Neural cell (in vitro differentiated cells): ENCODE measurements at regions not wholly inside any gene's neighbourhood (a gene's known extent, or its start where the extent isn't known, plus 50 kb on each side); places are given as distances from the start of the nearest gene placed in this dataset.

Source experiments
- H2AFZ ChIP-seq: fragments of 200-600, 300-800 bp; sonication (generic), shearing (Covaris generic); 2 replicates; pipeline ENCODE4 v1.6.0; 2014; ENCODE audit warnings: low read depth, mild to moderate bottlenecking, antibody characterized with exemption, low read length, moderate library complexity
- H3F3A ChIP-seq: fragments of 200-600 bp; shearing (Covaris generic); 2 replicates; pipeline ENCODE4 v1.6.1; 2016; ENCODE audit warnings: mild to moderate bottlenecking, moderate library complexity, mixed read lengths, antibody characterized with exemption, low read length; ENCODE audit not compliant: insufficient read depth, poor library complexity, severe bottlenecking
- H3K27ac ChIP-seq: fragments of 200-600, 300-800 bp; sonication (generic), shearing (Covaris generic); 2 replicates; pipeline ENCODE4 v1.5.1; 2014; ENCODE audit warnings: mild to moderate bottlenecking, low read length, moderate library complexity
- H3K27me3 ChIP-seq: fragments of 300-800, 200-600 bp; sonication (generic), shearing (Covaris generic); 2 replicates; pipeline ENCODE4 v1.6.0; 2014; ENCODE audit warnings: mild to moderate bottlenecking, low read depth, low read length, moderate library complexity; ENCODE audit not compliant: insufficient read depth
- H3K36me3 ChIP-seq: fragments of 300-800, 200-600 bp; sonication (generic), shearing (Covaris generic); 2 replicates; pipeline ENCODE4 v1.5.1; 2014; ENCODE audit warnings: mild to moderate bottlenecking, antibody characterized with exemption, low read length, moderate library complexity; ENCODE audit not compliant: insufficient read depth
- H3K4me2 ChIP-seq: fragments of 300-800, 200-600 bp; sonication (generic), shearing (Covaris generic); 2 replicates; pipeline ENCODE4 v1.6.0; 2014; ENCODE audit warnings: mild to moderate bottlenecking, low read length
- H3K4me3 ChIP-seq: fragments of 300-800, 200-600 bp; sonication (generic), shearing (Covaris generic); 2 replicates; pipeline ENCODE4 v1.5.1; 2014; ENCODE audit warnings: mild to moderate bottlenecking, low read length, moderate library complexity
- H3K79me2 ChIP-seq: fragments of 200-600 bp; shearing (Covaris generic); replicated peaks from 2 replicates; pipeline ENCODE4 v1.6.0; 2014; ENCODE audit warnings: mild to moderate bottlenecking, low read length, moderate library complexity; ENCODE audit not compliant: insufficient read depth
- H3K9ac ChIP-seq: fragments of 300-800, 200-600 bp; sonication (generic), shearing (Covaris generic); 2 replicates; pipeline ENCODE4 v1.6.1; 2016; ENCODE audit warnings: mild to moderate bottlenecking, low read length, mixed read lengths
- H3K9me2 ChIP-seq: fragments of 200-600 bp; shearing (Covaris generic); 2 replicates; pipeline ENCODE4 v1.6.1; 2016; ENCODE audit warnings: mild to moderate bottlenecking, low read length, mixed read lengths; ENCODE audit not compliant: insufficient read depth
- H3K9me3 ChIP-seq: fragments of 200-600, 300-800 bp; sonication (generic), shearing (Covaris generic); 2 replicates; pipeline ENCODE4 v1.6.1; 2016; ENCODE audit warnings: mild to moderate bottlenecking, mixed run types, low read length, moderate library complexity, mixed read lengths
- H4K20me1 ChIP-seq: fragments of 200-600 bp; shearing (Covaris generic); 2 replicates; pipeline ENCODE4 v1.6.1; 2016; ENCODE audit warnings: mild to moderate bottlenecking, mixed run types; ENCODE audit not compliant: insufficient read depth
- EP300 ChIP-seq: fragments of 450-650 bp; conservative IDR thresholded peaks from 2 replicates; pipeline ENCODE4 v1.6.1; 2014; ENCODE audit warnings: antibody characterized with exemption, mild to moderate bottlenecking, moderate library complexity; ENCODE audit not compliant: poor library complexity, severe bottlenecking
- EZH2 ChIP-seq: fragments of 200-600, 300-800 bp; shearing (Covaris generic), sonication (generic); IDR thresholded peaks from 2 replicates; pipeline ENCODE4 v1.6.1; 2014; ENCODE audit warnings: antibody characterized with exemption, low read length, borderline replicate concordance, mild to moderate bottlenecking; ENCODE audit not compliant: insufficient read depth, poor library complexity, severe bottlenecking
- MXI1 ChIP-seq: fragments of 450-650 bp; conservative IDR thresholded peaks from 2 replicates; pipeline ENCODE4 v1.6.1; 2014; ENCODE audit warnings: antibody characterized with exemption, mild to moderate bottlenecking; ENCODE audit not compliant: poor library complexity, severe bottlenecking
- POLR2AphosphoS5 ChIP-seq: IDR thresholded peaks from 2 replicates; pipeline ENCODE4 v1.6.1; 2012
- RAD21 ChIP-seq: fragments of 450-650 bp; conservative IDR thresholded peaks from 2 replicates; pipeline ENCODE4 v1.6.1; 2014; ENCODE audit warnings: antibody characterized with exemption, mild to moderate bottlenecking, moderate library complexity
- SMC3 ChIP-seq: fragments of 450-650 bp; conservative IDR thresholded peaks from 2 replicates; pipeline ENCODE4 v1.6.1; 2014; ENCODE audit warnings: antibody characterized with exemption, mild to moderate bottlenecking, moderate library complexity; ENCODE audit not compliant: poor library complexity
- TAF1 ChIP-seq: IDR thresholded peaks from 2 replicates; pipeline ENCODE4 v1.6.1; 2012; ENCODE audit warnings: low read depth
- TF ChIP-seq, protein P1 (sequence below): IDR thresholded peaks from 2 replicates; pipeline ENCODE4 v1.6.1; 2012; ENCODE audit warnings: borderline replicate concordance
- TF ChIP-seq, protein P2 (sequence below): fragments of 450-650 bp; IDR thresholded peaks from 2 replicates; pipeline ENCODE4 v1.5.1; 2014; ENCODE audit warnings: antibody characterized with exemption, mild to moderate bottlenecking, moderate library complexity; ENCODE audit not compliant: poor library complexity, severe bottlenecking

DNA sequence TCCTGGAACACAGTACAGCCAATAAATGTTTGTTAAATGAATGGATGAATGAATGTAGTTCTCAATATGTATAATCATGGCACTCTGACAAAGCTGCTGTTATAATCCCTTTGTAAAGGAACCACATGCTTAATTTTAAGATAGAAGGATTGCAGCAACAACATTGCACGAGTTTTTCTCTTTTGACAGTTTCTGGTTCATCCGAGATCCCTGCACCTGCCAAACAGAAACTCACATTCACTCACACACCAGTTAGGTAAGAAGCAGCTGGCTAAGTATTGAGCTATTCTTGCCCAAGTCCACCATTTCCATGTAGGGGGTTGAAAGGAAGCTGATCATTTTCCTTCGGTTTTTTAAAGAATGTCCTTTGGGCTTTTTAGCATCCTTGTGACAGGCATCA lies 133.7 kb upstream of the MAP1B start:
- Histone ChIP-seq H3K27ac (no peak overlapping the region), H3K36me3 (no peaks in the 10 kb centered on the region), H3K9me2 (no peaks in the 10 kb centered on the region), H4K20me1 (no peaks in the 10 kb centered on the region), H3K27me3 (no peaks in the 10 kb centered on the region), H3K4me3 (no peak overlapping the region), H3F3A (no peaks in the 10 kb centered on the region), H2AFZ (no peak overlapping the region), H3K9ac (no peak overlapping the region), H3K4me2 (no peak overlapping the region), H3K79me2 (no peaks in the 10 kb centered on the region), H3K9me3 (no peaks in the 10 kb centered on the region)
- TF ChIP-seq EZH2 (no peak), EP300 (no peak), MXI1 (no peak), TAF1 (no peak), RAD21 (no peak), SMC3 (no peak), POLR2AphosphoS5 (no peak)
- TF ChIP-seq, protein P1, sequence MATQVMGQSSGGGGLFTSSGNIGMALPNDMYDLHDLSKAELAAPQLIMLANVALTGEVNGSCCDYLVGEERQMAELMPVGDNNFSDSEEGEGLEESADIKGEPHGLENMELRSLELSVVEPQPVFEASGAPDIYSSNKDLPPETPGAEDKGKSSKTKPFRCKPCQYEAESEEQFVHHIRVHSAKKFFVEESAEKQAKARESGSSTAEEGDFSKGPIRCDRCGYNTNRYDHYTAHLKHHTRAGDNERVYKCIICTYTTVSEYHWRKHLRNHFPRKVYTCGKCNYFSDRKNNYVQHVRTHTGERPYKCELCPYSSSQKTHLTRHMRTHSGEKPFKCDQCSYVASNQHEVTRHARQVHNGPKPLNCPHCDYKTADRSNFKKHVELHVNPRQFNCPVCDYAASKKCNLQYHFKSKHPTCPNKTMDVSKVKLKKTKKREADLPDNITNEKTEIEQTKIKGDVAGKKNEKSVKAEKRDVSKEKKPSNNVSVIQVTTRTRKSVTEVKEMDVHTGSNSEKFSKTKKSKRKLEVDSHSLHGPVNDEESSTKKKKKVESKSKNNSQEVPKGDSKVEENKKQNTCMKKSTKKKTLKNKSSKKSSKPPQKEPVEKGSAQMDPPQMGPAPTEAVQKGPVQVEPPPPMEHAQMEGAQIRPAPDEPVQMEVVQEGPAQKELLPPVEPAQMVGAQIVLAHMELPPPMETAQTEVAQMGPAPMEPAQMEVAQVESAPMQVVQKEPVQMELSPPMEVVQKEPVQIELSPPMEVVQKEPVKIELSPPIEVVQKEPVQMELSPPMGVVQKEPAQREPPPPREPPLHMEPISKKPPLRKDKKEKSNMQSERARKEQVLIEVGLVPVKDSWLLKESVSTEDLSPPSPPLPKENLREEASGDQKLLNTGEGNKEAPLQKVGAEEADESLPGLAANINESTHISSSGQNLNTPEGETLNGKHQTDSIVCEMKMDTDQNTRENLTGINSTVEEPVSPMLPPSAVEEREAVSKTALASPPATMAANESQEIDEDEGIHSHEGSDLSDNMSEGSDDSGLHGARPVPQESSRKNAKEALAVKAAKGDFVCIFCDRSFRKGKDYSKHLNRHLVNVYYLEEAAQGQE: no peak
- TF ChIP-seq, protein P2, sequence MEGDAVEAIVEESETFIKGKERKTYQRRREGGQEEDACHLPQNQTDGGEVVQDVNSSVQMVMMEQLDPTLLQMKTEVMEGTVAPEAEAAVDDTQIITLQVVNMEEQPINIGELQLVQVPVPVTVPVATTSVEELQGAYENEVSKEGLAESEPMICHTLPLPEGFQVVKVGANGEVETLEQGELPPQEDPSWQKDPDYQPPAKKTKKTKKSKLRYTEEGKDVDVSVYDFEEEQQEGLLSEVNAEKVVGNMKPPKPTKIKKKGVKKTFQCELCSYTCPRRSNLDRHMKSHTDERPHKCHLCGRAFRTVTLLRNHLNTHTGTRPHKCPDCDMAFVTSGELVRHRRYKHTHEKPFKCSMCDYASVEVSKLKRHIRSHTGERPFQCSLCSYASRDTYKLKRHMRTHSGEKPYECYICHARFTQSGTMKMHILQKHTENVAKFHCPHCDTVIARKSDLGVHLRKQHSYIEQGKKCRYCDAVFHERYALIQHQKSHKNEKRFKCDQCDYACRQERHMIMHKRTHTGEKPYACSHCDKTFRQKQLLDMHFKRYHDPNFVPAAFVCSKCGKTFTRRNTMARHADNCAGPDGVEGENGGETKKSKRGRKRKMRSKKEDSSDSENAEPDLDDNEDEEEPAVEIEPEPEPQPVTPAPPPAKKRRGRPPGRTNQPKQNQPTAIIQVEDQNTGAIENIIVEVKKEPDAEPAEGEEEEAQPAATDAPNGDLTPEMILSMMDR: no peak

DNA sequence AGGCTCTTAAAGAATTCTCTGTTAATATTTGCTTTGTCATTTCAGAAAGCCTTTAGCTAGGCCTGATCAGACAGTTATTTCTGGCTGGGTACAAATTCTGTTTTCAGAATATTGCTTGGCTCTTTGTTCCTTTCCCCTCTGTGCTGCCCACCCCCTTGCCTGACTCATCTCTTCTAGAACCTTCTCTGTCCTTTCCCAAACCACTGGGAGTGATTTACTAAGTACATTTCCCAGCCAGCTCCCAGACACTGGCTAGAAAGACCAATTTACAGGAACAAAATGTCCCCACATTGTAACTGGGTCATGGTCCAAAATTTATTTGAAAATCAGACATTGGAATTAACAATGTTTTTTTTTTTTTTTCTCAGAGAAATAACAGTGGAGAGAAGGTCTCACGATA lies 133.1 kb upstream of the MAP1B start:
- H3K4me3 ChIP-seq: no peak overlapping the region
- H3K36me3 ChIP-seq: no peaks in the 10 kb centered on the region
- no peaks in the 10 kb centered on the region for H4K20me1 ChIP-seq
- no peak overlapping the region for H2AFZ ChIP-seq
- H3F3A ChIP-seq: no peaks in the 10 kb centered on the region
- H3K9me2 ChIP-seq: no peaks in the 10 kb centered on the region
- TF ChIP-seq SMC3 (no peak), POLR2AphosphoS5 (no peak)
- TF ChIP-seq, protein P1: no peak
- H3K79me2 ChIP-seq: no peaks in the 10 kb centered on the region
- no peak overlapping the region for H3K9ac ChIP-seq
- H3K9me3 ChIP-seq: no peaks in the 10 kb centered on the region
- no peak overlapping the region for H3K27ac ChIP-seq
- H3K27me3 ChIP-seq: no peaks in the 10 kb centered on the region
- H3K4me2 ChIP-seq: no peak overlapping the region
